Gastrocnemius medialis (tissue), 4 donors: ENCODE measurements at regions not wholly inside any gene's neighbourhood (a gene's known extent, or its start where the extent isn't known, plus 50 kb on each side); places are given as distances from the start of the nearest gene placed in this dataset.

ENCODE experiments used
- ATAC-seq, 2 donors: fragments of 150-250 bp; one replicate each; pipeline ENCODE4 v1.9.1; 2016
- DNase-seq, 2 donors: peaks; one replicate each; pipeline ENCODE4 v3.0.0-alpha.2; 2019
- H3K27ac ChIP-seq, 4 donors: fragments of 200-600 bp; sonication (generic); 1 replicate in 1 of 4; 2 replicates in 3 of 4; pipeline ENCODE4 v1.5.1; 2016 to 2018; ENCODE audit warnings: mild to moderate bottlenecking in 2 of 4, moderate library complexity in 1 of 4
- H3K27me3 ChIP-seq, 3 donors: fragments of 200-600 bp; sonication (generic) in 2 of 3; 1 replicate in 1 of 3; 2 replicates in 2 of 3; pipeline versions ENCODE4 v1.5.1 to v1.6.0; 2016 to 2019; ENCODE audit warnings: mild to moderate bottlenecking in 1 of 3, moderate library complexity in 1 of 3
- H3K36me3 ChIP-seq, 2 donors: fragments of 200-600 bp; sonication (generic) in 1 of 2; one replicate each; pipeline ENCODE4 v1.5.1; 2017 to 2018
- H3K4me1 ChIP-seq, 2 donors: fragments of 200-600 bp; sonication (generic) in 1 of 2; one replicate each; pipeline ENCODE4 v1.5.1; 2016 to 2017; ENCODE audit warnings: mild to moderate bottlenecking in 2 of 2
- H3K4me3 ChIP-seq, 4 donors: fragments of 200-600 bp; sonication (generic) in 3 of 4; 1 replicate in 1 of 4; 2 replicates in 3 of 4; pipeline ENCODE4 v1.5.1; 2016 to 2019; ENCODE audit warnings: mild to moderate bottlenecking in 2 of 4
- H3K9me3 ChIP-seq, 3 donors: fragments of 200-600 bp; sonication (generic) in 2 of 3; 1 replicate in 1 of 3; 2 replicates in 2 of 3; pipeline ENCODE4 v1.5.1; 2016 to 2019
- POLR2A ChIP-seq, 2 donors: fragments of 450-650 bp; IDR thresholded peaks; one replicate each; pipeline ENCODE4 v1.6.1; 2017; ENCODE audit warnings: antibody characterized with exemption in 2 of 2, mild to moderate bottlenecking in 2 of 2, moderate library complexity in 2 of 2
- in situ Hi-C, 4 donors: fragments of 200-750 bp; cut with MboI; loops; one replicate each; pipeline versions ENCODE4 v1.15.0 to v1.8.0; 2017; ENCODE audit warnings: low sequenced_read_pairs in 4 of 4
- intact Hi-C: fragments of 100-400 bp; cut with DNase I; formaldehyde crosslinking; loops from one replicate; pipeline ENCODE4 v1.15.1; 2023; ENCODE audit warnings: low total_unique reads
- TF ChIP-seq, protein P1 (sequence below), 5 experiments: fragments of 450-650 bp in 3 of 5; fragments of 200-600 bp in 2 of 5; sonication (generic) in 2 of 5; IDR thresholded peaks in 4 of 5; conservative IDR thresholded peaks in 1 of 5; 1 replicate in 4 of 5; 2 replicates in 1 of 5; pipeline ENCODE4 v1.5.1; 2016 to 2019; ENCODE audit warnings: antibody characterized with exemption in 5 of 5, mild to moderate bottlenecking in 3 of 5, moderate library complexity in 3 of 5

DNA sequence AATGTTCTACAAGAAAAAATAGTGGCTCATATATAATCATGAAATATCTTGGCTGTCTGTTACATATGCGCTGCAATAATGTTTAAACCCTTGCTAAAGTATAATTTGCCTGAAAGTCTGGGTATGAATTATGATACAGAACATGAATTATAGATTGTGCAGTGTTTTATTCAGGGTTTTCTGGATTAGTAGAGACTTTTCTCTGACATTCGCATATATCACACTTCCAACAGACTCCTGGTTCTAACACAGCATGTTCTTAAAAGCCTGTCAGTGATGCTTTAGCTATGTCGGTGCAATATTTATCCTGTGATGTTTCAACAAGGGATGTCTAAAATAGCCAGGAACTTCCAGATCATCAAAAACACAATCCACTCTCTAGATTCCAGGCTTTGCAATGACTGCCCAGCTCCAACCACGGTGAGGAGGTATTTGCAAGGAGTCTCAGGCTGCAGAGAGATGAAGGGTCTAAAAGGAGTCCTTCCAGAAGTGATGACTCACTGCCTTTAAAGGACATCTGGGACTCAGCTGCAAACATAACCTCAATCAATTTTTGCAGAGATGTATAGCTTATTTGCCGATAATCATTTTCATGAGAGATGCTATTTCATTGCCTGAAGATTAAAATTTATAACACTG lies 69.4 kb downstream of the RWDD4 start:
- ATAC-seq: peak in 1 of 2 donors; percentile 28
- Histone ChIP-seq H3K4me1 (peaks cover 22 to 23% of the 10 kb centered on the region in 2 donors), H3K36me3 (no peaks in the 10 kb centered on the region), H3K9me3 (no peaks in the 10 kb centered on the region), H3K4me3 (no peak overlapping the region), H3K27ac (peak overlapping the region; percentile 85 to 95 (median 90)), H3K27me3 (no peaks in the 10 kb centered on the region)
- TF ChIP-seq, protein P1, sequence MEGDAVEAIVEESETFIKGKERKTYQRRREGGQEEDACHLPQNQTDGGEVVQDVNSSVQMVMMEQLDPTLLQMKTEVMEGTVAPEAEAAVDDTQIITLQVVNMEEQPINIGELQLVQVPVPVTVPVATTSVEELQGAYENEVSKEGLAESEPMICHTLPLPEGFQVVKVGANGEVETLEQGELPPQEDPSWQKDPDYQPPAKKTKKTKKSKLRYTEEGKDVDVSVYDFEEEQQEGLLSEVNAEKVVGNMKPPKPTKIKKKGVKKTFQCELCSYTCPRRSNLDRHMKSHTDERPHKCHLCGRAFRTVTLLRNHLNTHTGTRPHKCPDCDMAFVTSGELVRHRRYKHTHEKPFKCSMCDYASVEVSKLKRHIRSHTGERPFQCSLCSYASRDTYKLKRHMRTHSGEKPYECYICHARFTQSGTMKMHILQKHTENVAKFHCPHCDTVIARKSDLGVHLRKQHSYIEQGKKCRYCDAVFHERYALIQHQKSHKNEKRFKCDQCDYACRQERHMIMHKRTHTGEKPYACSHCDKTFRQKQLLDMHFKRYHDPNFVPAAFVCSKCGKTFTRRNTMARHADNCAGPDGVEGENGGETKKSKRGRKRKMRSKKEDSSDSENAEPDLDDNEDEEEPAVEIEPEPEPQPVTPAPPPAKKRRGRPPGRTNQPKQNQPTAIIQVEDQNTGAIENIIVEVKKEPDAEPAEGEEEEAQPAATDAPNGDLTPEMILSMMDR (IDR thresholded peaks at IDR 0.05 in 4 of 5, conservative IDR thresholded peaks at IDR 0.05 in 1 of 5): no peak
- TF ChIP-seq POLR2A (IDR thresholded peaks at IDR 0.05): no peak
- intact Hi-C loops: loop anchor here (2.0 to 10.0 kb wide), 2 partner anchors 69 to 395 kb away; partner anchors contain the start of genes RWDD4 and TRAPPC11
- DNase-seq: no peak
- in situ Hi-C loops: no loop called here
